ENCODE measurements at regions not wholly inside any gene's neighbourhood (a gene's known extent, or its start where the extent isn't known, plus 50 kb on each side); places are given as distances from the start of the nearest gene placed in this dataset.
A peak's percentile ranks its signal among the peaks of the same experiment; 100 is the strongest.

DNA sequence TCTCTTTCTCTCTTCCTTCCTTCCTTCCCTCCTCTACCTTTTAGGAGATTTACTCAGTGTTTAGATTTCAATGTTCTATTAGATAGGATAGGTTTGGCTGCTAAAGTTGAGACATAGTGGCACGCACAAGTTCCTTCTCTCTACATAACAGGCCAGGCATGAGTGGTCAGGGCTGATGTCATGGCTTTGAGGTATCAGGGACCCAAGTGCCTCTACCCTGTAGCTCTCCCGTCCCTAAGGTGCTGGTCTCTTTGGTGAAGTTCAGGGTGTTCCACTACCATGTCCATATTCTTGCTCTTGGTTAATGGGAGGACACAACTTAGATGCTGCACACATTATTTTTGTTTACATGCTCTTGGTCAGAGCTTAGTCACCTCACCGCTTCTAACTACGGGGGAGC, 245.3 kb downstream of the QKI start:
- no peak overlapping the region for H3K27ac ChIP-seq (replicated peaks in 1 of 4)
- intact Hi-C loops (cut with DNase I) = no loop called here
- H3K4me1 ChIP-seq = peaks cover 0 to 7% (median 0%) of the 10 kb centered on the region in 4 donors
- H3K27me3 ChIP-seq = peaks cover 0 to 8% (median 0%) of the 10 kb centered on the region in 4 donors
- no peaks in the 10 kb centered on the region for H3K9me3 ChIP-seq
- 96% methylated on average over 4 of the region's 4 CpGs for WGBS
- H3K36me3 ChIP-seq = no peaks in the 10 kb centered on the region
- DNase-seq (ENCODE audit: extremely low spot score) = peak; percentile 53
- TF ChIP-seq POLR2AphosphoS5 (IDR thresholded peaks at IDR 0.05) (no peak), EP300 (IDR thresholded peaks at IDR 0.05) (no peak), POLR2A (IDR thresholded peaks at IDR 0.05; ENCODE audit: low read depth) (no peak)
- TF ChIP-seq, protein P1, sequence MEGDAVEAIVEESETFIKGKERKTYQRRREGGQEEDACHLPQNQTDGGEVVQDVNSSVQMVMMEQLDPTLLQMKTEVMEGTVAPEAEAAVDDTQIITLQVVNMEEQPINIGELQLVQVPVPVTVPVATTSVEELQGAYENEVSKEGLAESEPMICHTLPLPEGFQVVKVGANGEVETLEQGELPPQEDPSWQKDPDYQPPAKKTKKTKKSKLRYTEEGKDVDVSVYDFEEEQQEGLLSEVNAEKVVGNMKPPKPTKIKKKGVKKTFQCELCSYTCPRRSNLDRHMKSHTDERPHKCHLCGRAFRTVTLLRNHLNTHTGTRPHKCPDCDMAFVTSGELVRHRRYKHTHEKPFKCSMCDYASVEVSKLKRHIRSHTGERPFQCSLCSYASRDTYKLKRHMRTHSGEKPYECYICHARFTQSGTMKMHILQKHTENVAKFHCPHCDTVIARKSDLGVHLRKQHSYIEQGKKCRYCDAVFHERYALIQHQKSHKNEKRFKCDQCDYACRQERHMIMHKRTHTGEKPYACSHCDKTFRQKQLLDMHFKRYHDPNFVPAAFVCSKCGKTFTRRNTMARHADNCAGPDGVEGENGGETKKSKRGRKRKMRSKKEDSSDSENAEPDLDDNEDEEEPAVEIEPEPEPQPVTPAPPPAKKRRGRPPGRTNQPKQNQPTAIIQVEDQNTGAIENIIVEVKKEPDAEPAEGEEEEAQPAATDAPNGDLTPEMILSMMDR (IDR thresholded peaks at IDR 0.05) = no peak
- no peak overlapping the region for H3K4me3 ChIP-seq

DNA sequence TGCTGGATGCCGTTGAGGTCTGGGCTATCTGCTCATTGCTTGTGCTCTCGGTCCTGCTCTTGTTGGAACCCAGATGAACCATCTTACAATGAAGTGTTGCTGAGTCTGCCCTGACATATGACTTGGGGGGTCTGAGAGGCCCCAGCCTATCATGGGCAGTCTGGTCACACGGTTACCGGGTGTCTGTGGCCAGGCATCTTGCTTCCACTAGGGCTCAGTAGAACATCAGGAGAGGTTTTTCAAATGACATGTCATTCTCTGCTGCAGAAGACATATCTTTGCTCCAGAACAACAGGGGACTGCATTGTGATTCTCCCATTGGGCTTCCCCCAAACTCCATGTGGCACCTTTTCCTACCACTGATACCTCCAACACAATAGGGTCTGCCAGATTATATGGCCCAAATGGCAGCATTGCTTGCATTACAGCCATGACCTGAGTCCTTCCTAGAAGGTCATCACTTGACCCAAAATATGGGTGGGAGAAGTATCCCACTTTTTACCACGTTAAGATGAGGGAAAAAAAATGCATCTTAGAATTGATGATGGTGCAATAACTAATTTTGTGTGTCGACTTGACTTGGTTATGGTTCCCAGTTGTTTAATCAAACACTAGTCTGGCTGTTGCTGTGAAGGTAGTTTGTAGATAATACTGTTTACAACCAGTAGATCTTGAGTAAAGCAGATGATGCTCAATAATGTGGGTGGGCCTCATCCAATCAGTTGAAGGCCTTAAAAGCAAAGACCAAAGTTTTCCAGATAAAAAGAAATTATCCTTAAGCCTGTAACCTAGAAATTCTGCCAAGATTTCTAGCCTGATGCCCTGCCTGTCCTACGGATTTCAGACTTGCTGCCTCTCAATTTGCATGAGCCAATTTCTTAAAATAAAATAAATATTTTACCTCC, 241.0 kb downstream of the QKI start:
- Histone ChIP-seq H3K36me3 (no peaks in the 10 kb centered on the region), H3K9me3 (no peaks in the 10 kb centered on the region), H3K4me1 (peaks cover 0 to 7% (median 0%) of the 10 kb centered on the region in 4 donors), H3K4me3 (no peak overlapping the region), H3K27me3 (no peaks in the 10 kb centered on the region), H3K27ac (replicated peaks in 1 of 4) (no peak overlapping the region)
- intact Hi-C loops (cut with DNase I) = no loop called here
- DNase-seq (ENCODE audit: extremely low spot score) = no peak
- no peak for TF ChIP-seq POLR2AphosphoS5 (IDR thresholded peaks at IDR 0.05)
- no peak for TF ChIP-seq EP300 (IDR thresholded peaks at IDR 0.05)
- TF ChIP-seq POLR2A (IDR thresholded peaks at IDR 0.05; ENCODE audit: low read depth) = no peak
- TF ChIP-seq, protein P1 (IDR thresholded peaks at IDR 0.05) = no peak
- 84% methylated on average over 7 of the region's 7 CpGs for WGBS

- DNase-seq (ENCODE audit: extremely low spot score) = no peak
- intact Hi-C loops (cut with DNase I) = no loop called here
- TF ChIP-seq POLR2AphosphoS5 (IDR thresholded peaks at IDR 0.05) (no peak), POLR2A (IDR thresholded peaks at IDR 0.05; ENCODE audit: low read depth) (no peak), EP300 (IDR thresholded peaks at IDR 0.05) (no peak)
- TF ChIP-seq, protein P1 (IDR thresholded peaks at IDR 0.05) = no peak
- 83% methylated on average over 7 of the region's 7 CpGs for WGBS
- Histone ChIP-seq H3K4me1 (peaks cover 0 to 7% (median 0%) of the 10 kb centered on the region in 4 donors), H3K27me3 (no peaks in the 10 kb centered on the region), H3K9me3 (no peaks in the 10 kb centered on the region), H3K27ac (replicated peaks in 1 of 4) (no peak overlapping the region), H3K4me3 (no peak overlapping the region), H3K36me3 (no peaks in the 10 kb centered on the region)
Observed at GRCh38 chr6:163651915-163652668, 237.6 kb downstream of the QKI start.

GRCh38 chr6:163651426-163651825, 236.9 kb downstream of the QKI start:
- H3K27me3 ChIP-seq = no peaks in the 10 kb centered on the region
- intact Hi-C loops (cut with DNase I) = no loop called here
- no peak for TF ChIP-seq POLR2AphosphoS5 (IDR thresholded peaks at IDR 0.05)
- H3K27ac ChIP-seq (replicated peaks in 1 of 4) = no peak overlapping the region
- H3K36me3 ChIP-seq = no peaks in the 10 kb centered on the region
- WGBS = 88% methylated on average over 3 of the region's 3 CpGs
- DNase-seq (ENCODE audit: extremely low spot score) = no peak
- H3K4me1 ChIP-seq = peaks cover 0 to 7% (median 0%) of the 10 kb centered on the region in 4 donors
- no peaks in the 10 kb centered on the region for H3K9me3 ChIP-seq
- H3K4me3 ChIP-seq = no peak overlapping the region

- H3K27ac ChIP-seq (replicated peaks in 1 of 4) = no peak overlapping the region
- peaks cover 0 to 7% (median 0%) of the 10 kb centered on the region in 4 donors for H3K4me1 ChIP-seq
- TF ChIP-seq POLR2AphosphoS5 (IDR thresholded peaks at IDR 0.05) = no peak
- TF ChIP-seq EP300 (IDR thresholded peaks at IDR 0.05) = no peak
- TF ChIP-seq, protein P1 (IDR thresholded peaks at IDR 0.05) = no peak
- TF ChIP-seq POLR2A (IDR thresholded peaks at IDR 0.05; ENCODE audit: low read depth) = no peak
- H3K27me3 ChIP-seq = no peaks in the 10 kb centered on the region
- DNase-seq (ENCODE audit: extremely low spot score) = no peak
- H3K4me3 ChIP-seq = no peak overlapping the region
- intact Hi-C loops (cut with DNase I) = no loop called here
- no peaks in the 10 kb centered on the region for H3K9me3 ChIP-seq
- H3K36me3 ChIP-seq = no peaks in the 10 kb centered on the region
- 98% methylated on average over 7 of the region's 8 CpGs for WGBS
Observed at GRCh38 chr6:163648868-163649267, 234.3 kb downstream of the QKI start.

Measured in esophagus muscularis mucosa (tissue), 4 donors.